GM13977 (cell line): ENCODE measurements at regions not wholly inside any gene's neighbourhood (a gene's known extent, or its start where the extent isn't known, plus 50 kb on each side); places are given as distances from the start of the nearest gene placed in this dataset.

Experiments
- DNase-seq: peaks from one replicate; pipeline ENCODE4 v3.0.0; 2012; ENCODE audit warnings: low spot score
- in situ Hi-C: fragments of 300-500 bp; cut with MboI; formaldehyde crosslinking; loops from one replicate; pipeline ENCODE4 v1.12.0; 2022; ENCODE audit warnings: low sequenced_read_pairs, low pct_unique_long_range_greater_than_20kb, mixed read lengths, inconsistent platforms; ENCODE audit not compliant: unreplicated experiment
- TF ChIP-seq, protein P1 (sequence below): IDR thresholded peaks from 2 replicates; pipeline ENCODE4 v1.5.1; 2012; ENCODE audit warnings: mild to moderate bottlenecking, control low read depth; ENCODE audit not compliant: insufficient read depth; ENCODE audit errors: extremely low read depth, missing control alignments

DNA sequence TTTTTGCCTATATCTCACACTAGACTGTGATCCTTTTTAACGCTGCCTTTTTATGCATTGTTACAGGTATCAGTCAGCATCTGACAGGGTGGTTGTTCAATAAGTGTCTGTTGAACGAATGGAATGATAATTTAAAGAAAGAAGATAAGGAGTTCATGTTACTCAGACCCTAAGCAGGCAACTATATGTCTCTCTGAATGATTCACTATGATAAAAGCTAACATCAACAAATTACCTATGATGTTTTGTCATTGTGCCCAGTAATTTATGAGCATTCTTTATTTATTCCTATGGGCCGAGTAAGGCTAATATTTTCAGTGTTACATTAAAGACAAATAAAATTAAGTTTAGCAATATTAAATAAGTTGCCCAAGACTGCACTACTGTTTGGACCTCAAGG lies 435.0 kb upstream of the KIF2B start:
- in situ Hi-C loops: no loop called here
- TF ChIP-seq, protein P1, sequence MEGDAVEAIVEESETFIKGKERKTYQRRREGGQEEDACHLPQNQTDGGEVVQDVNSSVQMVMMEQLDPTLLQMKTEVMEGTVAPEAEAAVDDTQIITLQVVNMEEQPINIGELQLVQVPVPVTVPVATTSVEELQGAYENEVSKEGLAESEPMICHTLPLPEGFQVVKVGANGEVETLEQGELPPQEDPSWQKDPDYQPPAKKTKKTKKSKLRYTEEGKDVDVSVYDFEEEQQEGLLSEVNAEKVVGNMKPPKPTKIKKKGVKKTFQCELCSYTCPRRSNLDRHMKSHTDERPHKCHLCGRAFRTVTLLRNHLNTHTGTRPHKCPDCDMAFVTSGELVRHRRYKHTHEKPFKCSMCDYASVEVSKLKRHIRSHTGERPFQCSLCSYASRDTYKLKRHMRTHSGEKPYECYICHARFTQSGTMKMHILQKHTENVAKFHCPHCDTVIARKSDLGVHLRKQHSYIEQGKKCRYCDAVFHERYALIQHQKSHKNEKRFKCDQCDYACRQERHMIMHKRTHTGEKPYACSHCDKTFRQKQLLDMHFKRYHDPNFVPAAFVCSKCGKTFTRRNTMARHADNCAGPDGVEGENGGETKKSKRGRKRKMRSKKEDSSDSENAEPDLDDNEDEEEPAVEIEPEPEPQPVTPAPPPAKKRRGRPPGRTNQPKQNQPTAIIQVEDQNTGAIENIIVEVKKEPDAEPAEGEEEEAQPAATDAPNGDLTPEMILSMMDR: no peak
- no peak for DNase-seq

DNA sequence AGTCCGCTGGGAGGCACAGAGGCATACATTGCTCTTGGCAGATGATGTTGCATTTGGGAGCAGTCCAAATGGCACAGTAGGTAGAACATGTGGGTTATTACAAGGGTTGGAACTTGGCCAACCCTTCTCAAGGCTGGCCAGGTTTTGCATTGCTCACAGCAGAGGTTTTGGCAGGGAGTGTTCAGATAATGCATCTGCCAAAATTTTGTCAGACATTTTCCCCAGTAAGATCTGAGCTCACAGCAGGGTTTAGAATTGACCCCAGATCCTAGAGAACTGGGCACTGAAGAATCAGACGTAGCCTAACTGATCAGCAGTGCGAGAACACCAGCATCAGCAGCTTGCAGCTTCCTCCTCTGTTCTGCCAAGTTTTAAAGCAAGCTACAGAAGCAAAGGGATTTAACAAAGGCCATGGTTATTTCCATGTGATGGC lies 468.8 kb upstream of the KIF2B start:
- DNase-seq: no peak
- in situ Hi-C loops: no loop called here
- TF ChIP-seq, protein P1: no peak

DNA sequence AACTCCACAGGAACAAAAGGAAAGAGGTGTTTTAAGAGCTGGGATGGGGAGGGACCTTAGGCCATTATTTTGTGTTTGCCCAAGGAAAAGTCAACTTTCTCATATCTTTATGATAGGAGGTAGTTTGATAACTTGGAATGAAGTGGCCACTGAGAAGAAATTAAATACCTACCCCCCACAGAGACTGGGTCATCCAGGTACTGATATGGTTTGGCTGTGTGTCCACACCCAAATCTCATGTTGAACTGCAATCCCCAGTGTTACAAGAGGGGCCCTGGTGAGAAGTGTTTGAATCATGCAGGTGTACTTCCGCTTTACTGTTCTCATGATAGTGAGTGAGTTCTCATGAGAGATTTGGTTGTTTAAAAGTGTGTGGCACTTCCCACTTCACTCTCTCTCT lies 477.9 kb upstream of the KIF2B start:
- in situ Hi-C loops: no loop called here
- TF ChIP-seq, protein P1: no peak
- DNase-seq: no peak

DNA sequence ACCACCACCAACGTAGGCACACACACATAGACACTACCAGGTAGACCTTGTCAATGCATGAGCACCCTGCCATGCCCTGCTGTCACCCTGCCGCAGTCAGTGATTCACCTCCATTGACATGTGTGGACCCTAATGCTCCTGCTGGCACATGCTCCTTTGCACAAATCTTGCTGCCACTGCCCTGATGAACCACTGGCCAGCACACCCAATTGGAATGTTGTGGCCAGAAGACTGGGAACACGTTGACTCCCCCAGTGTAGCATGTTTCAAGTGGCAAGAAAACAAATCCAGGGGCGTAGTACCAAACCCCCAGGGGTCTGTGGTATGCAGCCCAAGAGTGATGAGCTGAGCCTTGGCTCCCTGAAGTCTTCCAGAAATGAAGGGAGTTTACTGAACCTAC lies 486.4 kb upstream of the KIF2B start:
- TF ChIP-seq, protein P1: no peak
- no peak for DNase-seq
- in situ Hi-C loops: no loop called here

DNA sequence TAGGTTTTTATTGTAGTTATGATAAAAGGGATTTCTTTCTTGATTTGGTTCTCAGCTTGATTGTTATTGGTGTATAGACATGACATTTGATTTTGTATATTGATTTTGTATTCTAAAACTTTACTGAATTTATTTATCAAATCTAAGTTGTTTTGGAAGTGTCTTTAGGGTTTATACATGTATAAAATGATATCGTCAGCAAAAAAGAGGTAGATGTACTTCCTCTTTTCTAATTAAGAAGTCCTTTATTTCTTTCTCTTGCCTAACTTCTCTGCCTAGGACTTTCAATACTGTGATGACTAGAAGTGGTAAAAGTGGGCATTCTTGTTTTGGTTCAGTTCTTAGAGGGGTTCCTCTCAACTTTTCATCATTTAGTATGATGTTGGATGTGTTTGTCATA lies 487.3 kb upstream of the KIF2B start:
- in situ Hi-C loops: no loop called here

DNA sequence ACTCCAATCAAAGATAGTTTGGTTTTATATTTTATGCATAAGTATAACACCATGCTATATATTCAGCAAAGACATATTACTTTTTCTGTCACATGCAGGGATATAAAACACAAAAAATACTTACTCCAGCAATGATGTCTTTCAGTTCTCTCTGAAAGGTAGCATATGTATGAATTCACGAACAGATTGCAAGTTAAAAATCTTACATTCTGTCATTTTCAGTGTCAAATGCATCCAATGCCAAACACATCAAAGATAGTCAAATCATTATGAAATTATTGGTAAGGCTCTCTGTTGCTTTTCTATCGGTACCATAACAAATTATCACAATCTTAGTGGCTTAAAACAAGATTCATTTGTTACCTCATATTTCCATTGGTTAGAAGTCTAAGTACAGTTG lies 492.0 kb upstream of the KIF2B start:
- TF ChIP-seq, protein P1: no peak
- in situ Hi-C loops: no loop called here
- DNase-seq: no peak

More for the DNA sequence above, 487.3 kb upstream of the KIF2B start:
- TF ChIP-seq, protein P1: no peak
- DNase-seq: no peak

DNA sequence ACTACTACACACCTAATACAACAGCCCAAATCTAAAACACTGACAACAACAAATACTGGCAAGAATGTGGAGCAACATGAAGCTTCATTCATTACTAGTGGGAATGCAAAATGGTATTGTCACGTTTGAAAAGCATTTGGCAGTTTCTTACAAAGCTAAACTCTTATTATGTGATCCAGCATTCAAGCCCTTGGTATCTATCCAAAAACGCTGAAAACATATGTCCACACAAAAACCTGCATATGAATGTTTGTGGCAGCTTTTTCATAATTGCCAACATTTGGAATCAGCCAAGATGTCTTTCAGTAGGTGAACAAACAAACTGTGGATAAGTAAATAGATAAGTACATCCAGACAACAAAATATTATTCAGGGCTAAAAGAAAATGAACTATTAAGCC lies 501.1 kb upstream of the KIF2B start:
- TF ChIP-seq, protein P1: no peak
- no peak for DNase-seq
- in situ Hi-C loops: no loop called here
